ENCODE measurements at regions not wholly inside any gene's neighbourhood (a gene's known extent, or its start where the extent isn't known, plus 50 kb on each side); places are given as distances from the start of the nearest gene placed in this dataset.

DNA sequence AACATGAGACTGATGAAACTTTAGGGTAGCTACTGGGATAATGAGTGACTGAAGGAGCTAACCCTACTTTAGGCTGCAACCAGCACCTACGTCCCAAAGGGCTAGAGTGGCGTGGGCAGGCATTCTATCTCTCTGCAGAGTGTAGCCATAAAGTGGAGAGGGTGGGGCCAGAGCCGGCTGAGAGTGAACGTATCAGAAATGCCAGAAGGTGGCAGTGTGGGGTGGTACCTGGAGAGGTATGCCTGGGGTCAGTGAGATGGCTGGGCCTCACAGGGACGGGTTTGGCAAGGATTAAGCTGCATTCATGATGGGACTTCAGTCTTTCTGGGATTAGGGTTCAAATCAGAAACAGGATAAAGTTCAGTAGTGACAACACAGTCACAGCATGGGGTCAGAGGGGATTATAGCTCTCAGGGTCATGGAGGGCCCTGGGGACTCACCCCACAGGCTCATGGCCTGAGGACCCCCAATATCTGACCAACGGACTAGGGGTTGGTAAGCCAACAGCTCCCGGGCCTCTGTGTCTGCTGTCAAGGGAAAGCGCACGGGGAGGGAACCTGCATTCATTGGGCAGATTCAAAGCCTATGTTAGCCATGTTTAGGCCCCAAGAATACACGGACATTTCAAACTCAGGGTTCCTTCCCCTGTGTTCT, 86.5 kb upstream of the FOXB1 start:
- no peaks in the 10 kb centered on the region for H4K20me1 ChIP-seq (ENCODE audit: insufficient read depth, low read length)
- H2AFZ ChIP-seq (ENCODE audit: low read length): no peak overlapping the region
- H3K4me1 ChIP-seq (ENCODE audit: insufficient read depth, low read length): peaks cover 9% of the 10 kb centered on the region
- no peaks in the 10 kb centered on the region for H3K9me3 ChIP-seq (ENCODE audit: low read depth, low read length)
- no peak overlapping the region for H3K4me3 ChIP-seq (ENCODE audit: insufficient read depth, low read length)
- H3K79me2 ChIP-seq (ENCODE audit: insufficient read depth, low read length): no peaks in the 10 kb centered on the region
- no peak overlapping the region for H3K4me2 ChIP-seq (ENCODE audit: insufficient read depth, low read length)
- H3K27ac ChIP-seq (ENCODE audit: low read depth, low read length): no peak overlapping the region
- H3K27me3 ChIP-seq (ENCODE audit: insufficient read depth, low read length): peaks cover 2% of the 10 kb centered on the region
- no peaks in the 10 kb centered on the region for H3K36me3 ChIP-seq (ENCODE audit: insufficient read depth, low read length)
- TF ChIP-seq, protein P1, sequence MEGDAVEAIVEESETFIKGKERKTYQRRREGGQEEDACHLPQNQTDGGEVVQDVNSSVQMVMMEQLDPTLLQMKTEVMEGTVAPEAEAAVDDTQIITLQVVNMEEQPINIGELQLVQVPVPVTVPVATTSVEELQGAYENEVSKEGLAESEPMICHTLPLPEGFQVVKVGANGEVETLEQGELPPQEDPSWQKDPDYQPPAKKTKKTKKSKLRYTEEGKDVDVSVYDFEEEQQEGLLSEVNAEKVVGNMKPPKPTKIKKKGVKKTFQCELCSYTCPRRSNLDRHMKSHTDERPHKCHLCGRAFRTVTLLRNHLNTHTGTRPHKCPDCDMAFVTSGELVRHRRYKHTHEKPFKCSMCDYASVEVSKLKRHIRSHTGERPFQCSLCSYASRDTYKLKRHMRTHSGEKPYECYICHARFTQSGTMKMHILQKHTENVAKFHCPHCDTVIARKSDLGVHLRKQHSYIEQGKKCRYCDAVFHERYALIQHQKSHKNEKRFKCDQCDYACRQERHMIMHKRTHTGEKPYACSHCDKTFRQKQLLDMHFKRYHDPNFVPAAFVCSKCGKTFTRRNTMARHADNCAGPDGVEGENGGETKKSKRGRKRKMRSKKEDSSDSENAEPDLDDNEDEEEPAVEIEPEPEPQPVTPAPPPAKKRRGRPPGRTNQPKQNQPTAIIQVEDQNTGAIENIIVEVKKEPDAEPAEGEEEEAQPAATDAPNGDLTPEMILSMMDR (IDR thresholded peaks at IDR 0.05; ENCODE audit: extremely low read depth, low read depth, low read length): peak; percentile 62
- DNase-seq (ENCODE audit: insufficient read length, low spot score, missing footprints): peak; percentile 49

- no peaks in the 10 kb centered on the region for H3K9me3 ChIP-seq (ENCODE audit: low read depth, low read length)
- no peak for DNase-seq (ENCODE audit: insufficient read length, low spot score, missing footprints)
- no peak overlapping the region for H2AFZ ChIP-seq (ENCODE audit: low read length)
- H3K36me3 ChIP-seq (ENCODE audit: insufficient read depth, low read length): no peaks in the 10 kb centered on the region
- no peak overlapping the region for H3K27ac ChIP-seq (ENCODE audit: low read depth, low read length)
- no peaks in the 10 kb centered on the region for H3K4me1 ChIP-seq (ENCODE audit: insufficient read depth, low read length)
- no peak overlapping the region for H3K4me2 ChIP-seq (ENCODE audit: insufficient read depth, low read length)
- H3K79me2 ChIP-seq (ENCODE audit: insufficient read depth, low read length): no peaks in the 10 kb centered on the region
- H3K27me3 ChIP-seq (ENCODE audit: insufficient read depth, low read length): peaks cover 19% of the 10 kb centered on the region
- TF ChIP-seq, protein P1 (IDR thresholded peaks at IDR 0.05; ENCODE audit: extremely low read depth, low read depth, low read length): no peak
- no peak overlapping the region for H3K4me3 ChIP-seq (ENCODE audit: insufficient read depth, low read length)
- no peaks in the 10 kb centered on the region for H4K20me1 ChIP-seq (ENCODE audit: insufficient read depth, low read length)
These were observed 98.1 kb upstream of the FOXB1 start for GRCh38 chr15:59906046-59906445.

DNA sequence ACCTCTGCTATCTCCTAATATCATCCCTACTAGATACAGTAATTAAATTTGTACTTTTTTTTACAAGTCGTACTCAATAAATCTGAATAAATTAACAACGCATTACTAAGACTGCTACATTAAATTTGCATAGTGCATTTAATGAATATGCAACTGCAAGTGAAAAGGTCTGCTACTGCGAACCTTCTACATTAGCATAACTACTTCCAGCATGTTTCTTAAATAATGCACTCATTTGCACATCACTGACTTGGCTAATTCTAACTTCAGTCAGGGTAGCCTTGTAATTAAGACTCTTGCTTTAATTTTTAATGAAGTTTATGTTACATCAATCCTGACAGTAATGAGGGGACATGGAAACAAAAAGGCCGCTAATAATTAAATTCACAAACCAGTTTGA, 98.9 kb upstream of the FOXB1 start:
- Histone ChIP-seq H3K4me1 (ENCODE audit: insufficient read depth, low read length) (no peaks in the 10 kb centered on the region), H3K36me3 (ENCODE audit: insufficient read depth, low read length) (no peaks in the 10 kb centered on the region), H3K27ac (ENCODE audit: low read depth, low read length) (no peak overlapping the region), H3K4me3 (ENCODE audit: insufficient read depth, low read length) (no peak overlapping the region), H3K4me2 (ENCODE audit: insufficient read depth, low read length) (no peak overlapping the region), H3K9me3 (ENCODE audit: low read depth, low read length) (no peaks in the 10 kb centered on the region), H2AFZ (ENCODE audit: low read length) (no peak overlapping the region), H3K27me3 (ENCODE audit: insufficient read depth, low read length) (peaks cover 19% of the 10 kb centered on the region), H4K20me1 (ENCODE audit: insufficient read depth, low read length) (no peaks in the 10 kb centered on the region), H3K79me2 (ENCODE audit: insufficient read depth, low read length) (no peaks in the 10 kb centered on the region)
- DNase-seq (ENCODE audit: insufficient read length, low spot score, missing footprints): no peak
- TF ChIP-seq, protein P1 (IDR thresholded peaks at IDR 0.05; ENCODE audit: extremely low read depth, low read depth, low read length): no peak

GRCh38 chr15:59904450-59905135, 99.5 kb upstream of the FOXB1 start:
- no peaks in the 10 kb centered on the region for H3K36me3 ChIP-seq (ENCODE audit: insufficient read depth, low read length)
- H2AFZ ChIP-seq (ENCODE audit: low read length): no peak overlapping the region
- no peaks in the 10 kb centered on the region for H3K4me1 ChIP-seq (ENCODE audit: insufficient read depth, low read length)
- H3K27me3 ChIP-seq (ENCODE audit: insufficient read depth, low read length): peaks cover 19% of the 10 kb centered on the region
- no peak for DNase-seq (ENCODE audit: insufficient read length, low spot score, missing footprints)
- no peaks in the 10 kb centered on the region for H3K9me3 ChIP-seq (ENCODE audit: low read depth, low read length)
- no peaks in the 10 kb centered on the region for H3K79me2 ChIP-seq (ENCODE audit: insufficient read depth, low read length)
- no peak overlapping the region for H3K27ac ChIP-seq (ENCODE audit: low read depth, low read length)
- TF ChIP-seq, protein P1 (IDR thresholded peaks at IDR 0.05; ENCODE audit: extremely low read depth, low read depth, low read length): no peak
- no peaks in the 10 kb centered on the region for H4K20me1 ChIP-seq (ENCODE audit: insufficient read depth, low read length)
- no peak overlapping the region for H3K4me2 ChIP-seq (ENCODE audit: insufficient read depth, low read length)
- H3K4me3 ChIP-seq (ENCODE audit: insufficient read depth, low read length): no peak overlapping the region
